GM18907 (cell line): ENCODE measurements at regions not wholly inside any gene's neighbourhood (a gene's known extent, or its start where the extent isn't known, plus 50 kb on each side); places are given as distances from the start of the nearest gene placed in this dataset.

Experiments used
- ATAC-seq: cut with Tn5 transposase; IDR thresholded peaks from one replicate; pipeline ENCODE4 v1.9.1; 2021; ENCODE audit warnings: mild to moderate bottlenecking, moderate library complexity; ENCODE audit not compliant: unreplicated experiment

GRCh38 chr3:106566277-106566676 is 697.5 kb upstream of the CBLB start:
- ATAC-seq, result peak; percentile 99

- ATAC-seq, result no peak
Measured at GRCh38 chr3:106570426-106570825, 701.6 kb upstream of the CBLB start.

GRCh38 chr3:106573605-106574004 is 704.8 kb upstream of the CBLB start:
- no peak for ATAC-seq

- ATAC-seq, result no peak
Measured at GRCh38 chr3:106575029-106575428, 706.2 kb upstream of the CBLB start.

GRCh38 chr3:106577241-106577640 is 708.4 kb upstream of the CBLB start:
- ATAC-seq, result no peak

- ATAC-seq, result no peak
Measured at GRCh38 chr3:106578911-106579310, 710.1 kb upstream of the CBLB start.

- ATAC-seq, result no peak
Measured at GRCh38 chr3:106582151-106582550, 713.3 kb upstream of the CBLB start.

GRCh38 chr3:106587551-106587950 is 718.7 kb upstream of the CBLB start:
- no peak for ATAC-seq

GRCh38 chr3:106588739-106589138 is 719.9 kb upstream of the CBLB start:
- no peak for ATAC-seq

GRCh38 chr3:106589311-106589942 is 720.6 kb upstream of the CBLB start:
- ATAC-seq, result no peak

GRCh38 chr3:106590216-106590615 is 721.4 kb upstream of the CBLB start:
- ATAC-seq, result no peak

- ATAC-seq, result no peak
Measured at GRCh38 chr3:106593381-106593780, 724.6 kb upstream of the CBLB start.

- peak; percentile 88 for ATAC-seq
Measured at GRCh38 chr3:106609666-106610301, 741.0 kb upstream of the CBLB start.

GRCh38 chr3:106610362-106610959 is 741.6 kb upstream of the CBLB start:
- no peak for ATAC-seq

- ATAC-seq, result no peak
Measured at GRCh38 chr3:106611116-106611515, 742.3 kb upstream of the CBLB start.

- ATAC-seq, result no peak
Measured at GRCh38 chr3:106611841-106612240, 743.0 kb upstream of the CBLB start.

- ATAC-seq, result no peak
Measured at GRCh38 chr3:106616556-106616955, 747.7 kb upstream of the CBLB start.

GRCh38 chr3:106617276-106617675 is 748.5 kb upstream of the CBLB start:
- no peak for ATAC-seq

GRCh38 chr3:106620646-106621045 is 751.8 kb upstream of the CBLB start:
- ATAC-seq, result no peak

GRCh38 chr3:106624154-106624553 is 753.1 kb upstream of the CCDC54 start:
- no peak for ATAC-seq

- ATAC-seq, result no peak
Measured at GRCh38 chr3:106628407-106628806, 748.8 kb upstream of the CCDC54 start.

GRCh38 chr3:106629215-106629832 is 747.9 kb upstream of the CCDC54 start:
- ATAC-seq, result peak; percentile 93
